ENCODE measurements at regions not wholly inside any gene's neighbourhood (a gene's known extent, or its start where the extent isn't known, plus 50 kb on each side); places are given as distances from the start of the nearest gene placed in this dataset.

- Histone ChIP-seq H3K27me3 (ENCODE audit: control insufficient read depth, extremely low read depth, insufficient read depth, low read length) (no peaks in the 10 kb centered on the region), H3K9me1 (ENCODE audit: control insufficient read depth, extremely low read depth, insufficient read depth, low read length) (no peaks in the 10 kb centered on the region), H3K9me3 (ENCODE audit: control insufficient read depth, low read depth, low read length) (no peaks in the 10 kb centered on the region), H2AFZ (ENCODE audit: control insufficient read depth, low read length) (no peak overlapping the region), H3K36me3 (ENCODE audit: control insufficient read depth in 2 of 2, extremely low read depth in 1 of 2, insufficient read depth in 2 of 2, low read length in 2 of 2) (no peaks in the 10 kb centered on the region), H3K4me3 (ENCODE audit: control insufficient read depth in 2 of 3, extremely low read depth in 1 of 3, insufficient read depth in 2 of 3, low read depth in 1 of 3, low read length in 3 of 3) (no peak overlapping the region), H3K9ac (ENCODE audit: control insufficient read depth, extremely low read depth, insufficient read depth, low read length) (no peak overlapping the region), H3K4me2 (ENCODE audit: control insufficient read depth, extremely low read depth, insufficient read depth, low read depth, low read length) (no peak overlapping the region), H3K4me1 (ENCODE audit: control insufficient read depth, extremely low read depth, insufficient read depth, low read length) (no peaks in the 10 kb centered on the region), H3K27ac (ENCODE audit: control insufficient read depth, insufficient read depth, low read length) (no peak overlapping the region), H3K79me2 (ENCODE audit: control insufficient read depth, insufficient read depth, low read length) (no peaks in the 10 kb centered on the region), H4K20me1 (ENCODE audit: control insufficient read depth, extremely low read depth, insufficient read depth, low read length) (no peaks in the 10 kb centered on the region)
- dilution Hi-C loops (cut with MboI; ENCODE audit: extremely low pct_ligation_motif_present, low sequenced_read_pairs): no loop called here
- TF ChIP-seq CTCF (optimal IDR thresholded peaks at IDR 0.05 in 1 of 3, IDR thresholded peaks at IDR 0.05 in 1 of 3, conservative IDR thresholded peaks at IDR 0.05 in 1 of 3; ENCODE audit: extremely low read depth in 1 of 3, insufficient read depth in 2 of 3, low read length in 3 of 3) (no peak), EZH2 (IDR thresholded peaks at IDR 0.05; ENCODE audit: low read length) (no peak)
- DNase-seq (ENCODE audit: low read depth, low spot score) (no peak), FAIRE-seq (no peak)
Observed at GRCh38 chr1:29621826-29622435, 385.6 kb downstream of the PTPRU start.

- Histone ChIP-seq H3K79me2 (ENCODE audit: control insufficient read depth, insufficient read depth, low read length) (no peaks in the 10 kb centered on the region), H3K9ac (ENCODE audit: control insufficient read depth, extremely low read depth, insufficient read depth, low read length) (no peak overlapping the region), H3K4me2 (ENCODE audit: control insufficient read depth, extremely low read depth, insufficient read depth, low read depth, low read length) (no peak overlapping the region), H3K4me3 (ENCODE audit: control insufficient read depth in 2 of 3, extremely low read depth in 1 of 3, insufficient read depth in 2 of 3, low read depth in 1 of 3, low read length in 3 of 3) (no peak overlapping the region), H3K27ac (ENCODE audit: control insufficient read depth, insufficient read depth, low read length) (no peak overlapping the region), H3K36me3 (ENCODE audit: control insufficient read depth in 2 of 2, extremely low read depth in 1 of 2, insufficient read depth in 2 of 2, low read length in 2 of 2) (no peaks in the 10 kb centered on the region), H3K9me1 (ENCODE audit: control insufficient read depth, extremely low read depth, insufficient read depth, low read length) (no peaks in the 10 kb centered on the region), H3K9me3 (ENCODE audit: control insufficient read depth, low read depth, low read length) (no peaks in the 10 kb centered on the region), H3K27me3 (ENCODE audit: control insufficient read depth, extremely low read depth, insufficient read depth, low read length) (no peaks in the 10 kb centered on the region), H3K4me1 (ENCODE audit: control insufficient read depth, extremely low read depth, insufficient read depth, low read length) (no peaks in the 10 kb centered on the region), H4K20me1 (ENCODE audit: control insufficient read depth, extremely low read depth, insufficient read depth, low read length) (no peaks in the 10 kb centered on the region), H2AFZ (ENCODE audit: control insufficient read depth, low read length) (no peak overlapping the region)
- dilution Hi-C loops (cut with MboI; ENCODE audit: extremely low pct_ligation_motif_present, low sequenced_read_pairs): no loop called here
- FAIRE-seq (no peak), DNase-seq (ENCODE audit: low read depth, low spot score) (no peak)
- TF ChIP-seq EZH2 (IDR thresholded peaks at IDR 0.05; ENCODE audit: low read length) (no peak), CTCF (optimal IDR thresholded peaks at IDR 0.05 in 1 of 3, IDR thresholded peaks at IDR 0.05 in 1 of 3, conservative IDR thresholded peaks at IDR 0.05 in 1 of 3; ENCODE audit: extremely low read depth in 1 of 3, insufficient read depth in 2 of 3, low read length in 3 of 3) (no peak)
Observed at GRCh38 chr1:29620631-29621030, 384.3 kb downstream of the PTPRU start.

Measured in keratinocyte (primary cell).